Effector CD4-positive, alpha-beta T cell (primary cell): ENCODE measurements at regions not wholly inside any gene's neighbourhood (a gene's known extent, or its start where the extent isn't known, plus 50 kb on each side); places are given as distances from the start of the nearest gene placed in this dataset.

Experiments used
- DNase-seq: peaks from one replicate; pipeline ENCODE4 v3.0.0-alpha.2; 2020

DNA sequence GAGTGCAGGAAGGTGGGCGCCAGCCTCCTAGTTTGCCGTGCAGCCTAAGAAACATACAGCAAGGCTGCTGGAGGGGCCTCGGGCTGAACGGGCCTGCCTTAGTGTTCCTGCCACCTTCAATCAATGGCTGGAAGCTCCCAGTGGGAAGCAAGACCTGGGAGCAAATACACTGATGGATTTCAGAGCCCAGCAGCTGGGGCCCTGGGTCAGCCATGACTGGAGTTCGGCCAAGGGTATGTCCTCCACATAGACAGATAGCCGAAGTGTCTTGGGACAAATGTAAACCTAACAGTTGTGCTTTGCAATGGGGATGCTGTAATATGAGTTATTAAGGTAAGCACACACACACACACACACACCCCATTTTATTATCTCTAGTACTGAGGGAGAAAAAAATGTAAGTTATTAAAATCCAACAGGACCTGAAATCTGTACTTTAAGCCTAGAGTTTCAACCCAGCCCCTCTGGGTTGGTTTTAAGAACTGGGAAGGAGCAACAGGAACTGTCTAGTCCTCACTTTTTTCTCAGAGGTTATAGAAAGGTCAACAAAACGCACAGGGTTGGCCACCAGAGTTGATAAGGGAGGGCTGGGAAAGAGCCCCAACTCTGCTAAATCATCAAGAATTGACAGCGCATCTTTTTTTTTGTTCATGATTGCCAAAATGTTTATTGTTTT, 50.0 kb upstream of the CELF2 start:
- no peak for DNase-seq
